ENCODE measurements at regions not wholly inside any gene's neighbourhood (a gene's known extent, or its start where the extent isn't known, plus 50 kb on each side); places are given as distances from the start of the nearest gene placed in this dataset.

GRCh38 chr5:173531863-173532262, 84.6 kb downstream of the BOD1 start:
- TF ChIP-seq, protein P1, sequence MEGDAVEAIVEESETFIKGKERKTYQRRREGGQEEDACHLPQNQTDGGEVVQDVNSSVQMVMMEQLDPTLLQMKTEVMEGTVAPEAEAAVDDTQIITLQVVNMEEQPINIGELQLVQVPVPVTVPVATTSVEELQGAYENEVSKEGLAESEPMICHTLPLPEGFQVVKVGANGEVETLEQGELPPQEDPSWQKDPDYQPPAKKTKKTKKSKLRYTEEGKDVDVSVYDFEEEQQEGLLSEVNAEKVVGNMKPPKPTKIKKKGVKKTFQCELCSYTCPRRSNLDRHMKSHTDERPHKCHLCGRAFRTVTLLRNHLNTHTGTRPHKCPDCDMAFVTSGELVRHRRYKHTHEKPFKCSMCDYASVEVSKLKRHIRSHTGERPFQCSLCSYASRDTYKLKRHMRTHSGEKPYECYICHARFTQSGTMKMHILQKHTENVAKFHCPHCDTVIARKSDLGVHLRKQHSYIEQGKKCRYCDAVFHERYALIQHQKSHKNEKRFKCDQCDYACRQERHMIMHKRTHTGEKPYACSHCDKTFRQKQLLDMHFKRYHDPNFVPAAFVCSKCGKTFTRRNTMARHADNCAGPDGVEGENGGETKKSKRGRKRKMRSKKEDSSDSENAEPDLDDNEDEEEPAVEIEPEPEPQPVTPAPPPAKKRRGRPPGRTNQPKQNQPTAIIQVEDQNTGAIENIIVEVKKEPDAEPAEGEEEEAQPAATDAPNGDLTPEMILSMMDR (IDR thresholded peaks at IDR 0.05; ENCODE audit: borderline replicate concordance, extremely low read depth, low read length, poor library complexity, severe bottlenecking): no peak
- no peak for TF ChIP-seq EZH2 (IDR thresholded peaks at IDR 0.05; ENCODE audit: borderline replicate concordance, low read depth, low read length, severe bottlenecking)
